Islet of Langerhans (tissue), 1 donor: ENCODE measurements at regions not wholly inside any gene's neighbourhood (a gene's known extent, or its start where the extent isn't known, plus 50 kb on each side); places are given as distances from the start of the nearest gene placed in this dataset.
"Not testable (repeated sequence)": the region's sequence is repeated elsewhere in the genome, so short reads cannot be mapped to it uniquely, and the experiment has no call there.

ENCODE experiments used
- FAIRE-seq: peaks from one replicate; lab custom pipeline; 2011; peaks lifted over from hg19 to GRCh38; lab: Jason Lieb, UNC

DNA sequence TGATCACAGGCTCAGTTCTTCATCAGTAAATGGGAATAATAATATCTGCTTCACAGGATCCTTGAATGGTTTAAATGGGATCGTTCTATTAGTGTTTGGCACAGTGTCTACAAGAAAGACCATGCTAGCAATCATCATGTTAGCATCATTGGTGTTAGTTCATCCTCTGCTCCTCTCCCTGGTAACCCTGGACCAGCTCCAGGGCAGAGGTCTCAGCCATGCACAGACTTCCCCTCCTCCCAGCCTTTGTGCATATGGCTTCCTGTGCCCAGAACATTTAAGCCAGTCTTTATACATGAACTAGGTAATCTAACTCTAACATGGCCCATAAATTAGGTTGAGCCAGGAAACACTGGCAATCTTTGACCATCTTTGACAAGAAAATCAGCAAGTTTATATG lies 180.2 kb downstream of the EPM2A start:
- FAIRE-seq, result no peak

DNA sequence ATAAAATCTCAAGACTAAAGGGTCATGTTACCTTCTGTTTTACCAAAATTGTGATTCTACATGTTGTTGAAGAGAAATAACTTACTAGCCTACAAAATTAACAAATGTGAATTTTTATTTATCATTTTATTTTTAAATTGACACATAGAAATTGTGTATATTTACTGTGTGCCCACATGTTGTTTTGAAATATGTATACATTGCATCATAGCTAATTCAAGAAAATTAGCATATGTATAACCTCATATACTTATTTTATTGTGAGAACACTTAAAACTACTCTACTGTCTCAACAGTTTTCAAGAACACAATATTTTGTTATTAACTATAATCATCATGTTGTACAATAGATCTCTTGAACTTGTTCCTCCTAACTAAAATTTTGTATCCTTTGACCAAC lies 177.8 kb downstream of the EPM2A start:
- FAIRE-seq, result no peak

DNA sequence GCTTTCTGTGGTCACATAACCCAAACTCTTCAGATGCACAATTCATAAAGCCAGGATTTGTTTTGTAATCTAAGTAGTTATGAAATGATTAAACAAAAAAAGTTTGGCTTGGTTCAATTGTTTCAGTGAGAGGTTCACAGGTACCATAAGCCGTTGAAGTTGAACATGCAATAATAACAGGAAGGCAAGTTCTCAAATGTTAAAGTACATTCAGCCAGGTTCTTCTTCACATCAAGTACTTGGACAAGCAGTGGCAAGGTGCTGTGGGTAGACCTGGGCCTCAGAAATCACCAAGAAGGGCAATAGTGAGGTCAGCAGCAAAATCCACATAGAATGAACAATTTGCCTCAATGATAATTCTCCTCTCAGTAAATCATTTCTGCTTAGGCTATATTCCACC lies 175.5 kb downstream of the EPM2A start:
- FAIRE-seq, result no peak

DNA sequence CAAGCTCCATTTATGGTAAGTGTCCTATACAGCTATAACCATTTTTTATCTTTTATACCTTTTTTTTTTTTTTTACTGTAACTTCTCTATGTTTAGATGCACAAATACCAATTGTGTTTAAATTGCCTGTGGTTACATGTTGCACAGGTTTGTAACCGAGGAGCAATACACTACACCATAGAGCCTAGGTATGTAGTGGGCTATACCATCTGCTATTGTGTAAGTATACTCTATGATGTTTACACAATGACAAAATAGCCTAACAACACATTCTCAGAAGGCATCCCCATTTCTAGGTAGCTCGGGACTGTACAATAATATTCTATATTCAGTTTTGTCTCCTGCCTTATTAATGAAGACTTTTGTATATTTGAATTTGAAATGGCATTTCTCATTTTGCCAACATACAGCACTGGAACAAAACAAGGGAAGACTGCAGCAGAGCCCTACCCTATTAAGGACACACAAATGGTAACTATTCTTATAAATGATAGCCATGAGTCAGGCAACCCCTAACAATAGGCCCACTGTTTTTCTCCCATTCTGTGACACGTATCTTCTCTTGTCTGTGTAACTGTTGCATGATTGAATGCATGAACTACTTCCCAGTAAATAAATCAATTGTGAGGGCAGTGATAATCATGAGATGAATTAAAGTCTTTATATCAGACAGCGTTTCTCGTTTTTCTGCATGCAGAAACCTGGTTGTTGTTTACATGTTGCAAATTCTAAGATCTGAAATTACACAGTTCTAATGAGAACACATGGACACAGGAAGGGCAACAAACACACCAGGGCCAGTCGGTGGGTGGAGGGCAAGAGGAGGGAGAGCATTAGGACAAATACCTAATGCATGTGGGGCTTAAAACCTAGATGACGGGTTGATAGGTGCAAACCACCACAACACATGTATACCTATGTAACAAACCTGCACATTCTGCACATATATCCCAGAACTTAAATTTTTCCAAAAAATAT lies 173.9 kb downstream of the EPM2A start:
- FAIRE-seq, result no peak

DNA sequence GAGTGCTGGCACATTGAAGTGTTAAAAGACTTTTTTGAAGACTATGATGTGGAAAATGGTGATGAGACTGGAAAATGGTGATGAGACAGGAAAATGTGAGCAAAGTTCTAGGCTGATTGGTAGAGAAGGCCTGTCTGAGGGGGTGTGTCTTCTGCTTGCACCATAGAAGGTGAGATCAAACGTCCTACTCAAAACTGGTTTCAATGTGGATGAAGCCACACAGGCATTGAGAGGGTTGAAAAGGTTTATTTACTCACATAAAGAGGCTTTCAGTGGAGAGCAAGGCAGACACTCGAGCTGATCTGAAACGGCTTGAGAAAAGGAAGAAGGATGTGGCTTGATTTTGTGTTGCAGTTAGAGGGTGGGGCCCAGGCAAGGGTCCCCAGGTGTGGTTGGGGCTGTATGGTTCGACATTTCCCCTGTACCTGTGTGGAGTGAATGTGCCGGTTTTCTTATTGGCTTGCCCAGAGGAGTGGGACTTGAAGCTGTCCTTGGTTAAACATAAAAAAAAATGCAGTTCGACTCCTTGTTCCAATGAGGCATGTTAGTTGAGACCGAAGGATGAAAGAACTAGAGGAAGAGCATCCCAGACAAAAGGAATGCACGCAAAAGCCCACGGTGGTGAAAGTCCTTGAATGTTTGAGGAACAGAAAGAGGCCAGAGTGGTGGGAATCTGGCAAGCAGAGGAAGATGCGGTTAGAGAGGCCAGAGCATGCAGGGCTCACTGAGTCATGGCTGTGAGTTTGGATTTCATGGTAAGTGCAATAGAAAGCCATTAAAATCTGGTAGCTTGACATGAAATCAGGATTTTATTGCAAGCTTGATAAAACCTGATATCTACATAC lies 172.3 kb downstream of the EPM2A start:
- FAIRE-seq, result no peak

DNA sequence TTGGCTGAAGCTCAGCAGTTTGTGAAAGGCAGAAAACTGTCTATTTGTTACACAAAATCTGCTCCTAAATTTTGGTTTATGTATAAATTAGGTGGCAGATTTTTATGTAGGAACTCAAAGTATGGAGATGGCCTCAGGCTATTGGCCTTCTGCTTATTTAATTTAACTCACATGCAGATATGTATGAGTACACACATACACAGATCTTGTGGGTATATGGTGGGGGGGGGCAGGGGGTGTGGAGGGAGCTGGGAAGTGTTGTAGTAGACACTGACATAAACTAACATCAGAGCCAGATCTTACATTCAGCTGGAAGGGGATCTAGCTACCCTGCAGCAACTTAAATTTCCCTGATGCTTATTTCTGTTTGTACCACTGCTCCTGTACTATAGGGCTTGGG lies 170.8 kb downstream of the EPM2A start:
- no peak for FAIRE-seq

DNA sequence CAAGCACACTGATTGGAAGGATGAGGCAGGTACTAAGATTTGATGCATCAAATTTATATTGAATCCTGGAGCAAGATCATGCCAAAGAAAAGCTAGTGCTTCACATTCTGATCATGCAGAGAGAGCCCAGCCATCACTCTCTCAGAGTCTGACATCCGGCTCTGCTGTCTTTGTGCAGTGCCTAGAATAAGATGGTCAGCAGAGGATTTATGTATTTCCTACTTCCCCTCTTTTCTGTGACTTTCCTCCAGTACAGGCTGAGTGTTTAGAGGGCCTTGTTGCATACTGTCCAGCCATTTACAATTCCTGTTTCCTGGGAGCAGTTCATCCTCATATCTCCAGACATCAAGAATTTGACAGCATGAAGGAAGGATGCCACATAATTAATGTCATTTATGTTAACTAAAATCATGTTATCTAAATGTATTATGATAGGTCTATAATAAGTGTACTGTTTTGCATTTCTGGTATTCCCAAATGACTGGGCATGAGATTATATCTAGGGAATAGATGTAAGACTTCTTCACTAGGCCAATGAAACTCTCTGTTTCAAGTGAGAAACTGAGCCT lies 167.6 kb downstream of the EPM2A start:
- FAIRE-seq, result no peak

DNA sequence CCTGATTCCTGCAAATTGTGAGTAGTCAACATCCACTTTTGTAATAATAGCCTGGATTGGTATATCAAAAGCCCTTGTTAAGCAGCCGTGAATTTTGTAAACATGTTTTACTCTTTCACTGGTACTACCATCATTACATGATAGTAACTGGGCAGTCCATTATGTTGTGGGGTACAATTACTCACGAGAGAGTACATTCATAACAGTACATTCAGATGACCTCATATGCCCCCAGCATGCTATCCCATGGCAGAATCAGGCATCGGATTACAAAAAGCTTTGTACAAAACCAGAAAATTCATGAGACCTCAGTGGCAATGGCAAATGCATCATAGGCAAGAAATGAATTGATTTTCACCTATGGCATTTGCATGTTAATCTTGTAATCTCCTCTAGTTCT lies 166.2 kb downstream of the EPM2A start:
- FAIRE-seq, result no peak

DNA sequence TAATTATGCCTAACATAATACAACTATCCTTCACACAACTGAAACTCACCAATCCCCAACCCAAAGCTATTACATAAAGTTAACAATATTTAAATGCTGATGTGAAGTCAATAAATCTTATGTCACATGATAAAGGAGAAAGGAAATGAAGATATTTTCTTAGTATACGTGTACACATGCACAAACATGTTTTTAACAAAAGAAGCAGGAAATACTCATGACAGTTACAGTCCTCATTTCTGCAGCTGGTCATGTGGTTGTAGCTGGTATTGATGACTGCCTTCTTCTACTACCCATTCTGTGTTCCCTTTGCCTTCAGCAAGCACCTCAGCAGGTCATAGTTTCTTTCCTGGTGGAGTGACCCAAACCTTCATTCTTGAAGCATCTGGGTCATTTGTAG lies 165.0 kb downstream of the EPM2A start:
- FAIRE-seq, result not testable (repeated sequence)

DNA sequence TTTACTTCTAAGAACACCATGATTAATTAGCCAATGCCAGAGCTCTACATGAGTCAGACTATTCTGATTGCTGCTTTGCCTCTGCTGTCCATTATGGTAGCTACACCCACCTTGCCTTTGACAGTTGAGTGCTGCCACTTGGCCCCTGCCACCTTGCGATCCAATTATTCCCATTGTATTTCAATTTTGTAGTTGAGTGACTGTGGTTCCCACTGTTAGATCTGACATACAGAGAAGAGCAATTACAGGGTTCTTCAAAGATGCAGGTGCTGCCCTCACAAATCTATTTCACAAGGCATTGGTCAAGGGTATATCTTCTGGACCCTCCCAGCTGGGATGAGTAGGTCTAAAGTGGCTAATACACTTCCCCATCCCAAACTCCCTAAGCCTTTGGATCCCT lies 161.1 kb downstream of the EPM2A start:
- FAIRE-seq, result not testable (repeated sequence)
